ENCODE measurements at regions not wholly inside any gene's neighbourhood (a gene's known extent, or its start where the extent isn't known, plus 50 kb on each side); places are given as distances from the start of the nearest gene placed in this dataset.

DNA sequence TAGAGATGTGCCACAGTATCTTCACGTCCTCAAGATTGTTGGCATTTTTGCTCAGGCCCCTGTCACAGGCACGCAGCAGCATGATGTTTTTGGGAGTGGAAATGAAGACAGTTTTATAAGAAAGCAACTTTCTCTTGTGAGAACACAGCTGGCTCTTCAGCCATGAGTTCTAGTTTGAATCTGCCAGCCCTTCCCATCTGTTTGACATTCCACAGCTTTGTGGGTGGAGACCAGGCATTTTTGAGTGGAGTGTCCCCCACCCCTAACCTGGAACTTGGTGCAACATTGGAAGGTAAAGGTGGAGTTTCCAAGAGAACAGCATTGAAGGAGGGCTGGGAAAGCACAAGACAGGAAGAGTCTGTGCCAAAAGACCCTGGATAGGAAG lies 253.1 kb upstream of the IGFBP3 start:
- H3K27me3 Mint-ChIP-seq (ENCODE audit: low read depth): no peaks in the 10 kb centered on the region
- H3K4me3 Mint-ChIP-seq (ENCODE audit: low read depth): no peak overlapping the region
- H3K36me3 Mint-ChIP-seq (ENCODE audit: low read depth): no peaks in the 10 kb centered on the region
- intact Hi-C loops (cut with micrococcal nuclease): no loop called here
- H3K9me3 Mint-ChIP-seq: no peaks in the 10 kb centered on the region
- no peak overlapping the region for H3K27ac Mint-ChIP-seq
- DNase-seq (ENCODE audit: low spot score): no peak
- no peaks in the 10 kb centered on the region for H3K4me1 Mint-ChIP-seq (ENCODE audit: low read depth)

DNA sequence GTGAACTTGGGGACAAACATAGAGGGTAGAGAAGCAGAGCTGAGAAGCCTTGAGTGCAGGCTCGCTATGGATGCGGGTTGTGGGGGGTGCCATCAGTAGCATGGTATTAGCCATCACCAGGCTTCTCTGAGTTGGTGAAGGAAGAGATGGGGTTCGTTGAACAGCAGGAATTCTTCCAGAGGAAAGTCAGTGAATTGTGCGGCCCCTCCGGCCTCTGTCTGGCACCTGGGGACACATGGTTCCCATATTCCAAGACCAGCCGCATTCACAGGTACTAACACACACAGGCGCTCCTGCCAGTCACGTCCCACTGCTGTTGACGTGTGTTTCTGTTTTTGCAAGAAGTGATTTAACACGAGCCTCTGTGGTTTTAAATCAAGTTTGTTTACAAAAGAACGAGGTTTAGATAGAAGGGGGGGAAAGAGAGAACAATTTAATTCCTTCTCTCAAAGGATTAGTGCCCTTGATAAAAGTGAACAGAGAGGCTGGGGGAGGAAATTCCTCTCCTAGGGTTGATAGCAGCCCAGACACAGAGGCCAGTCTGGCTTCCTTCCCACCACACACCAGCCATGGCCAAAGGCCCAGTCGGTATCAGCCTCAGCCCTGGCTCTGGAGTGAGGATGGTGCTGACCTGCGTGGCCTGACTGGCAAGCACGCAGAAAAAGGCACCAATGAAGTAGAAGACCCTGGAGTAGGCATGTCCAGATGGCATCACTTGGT lies 252.6 kb upstream of the IGFBP3 start:
- Mint-ChIP-seq H3K9me3 (no peaks in the 10 kb centered on the region), H3K27me3 (ENCODE audit: low read depth) (no peaks in the 10 kb centered on the region), H3K4me1 (ENCODE audit: low read depth) (no peaks in the 10 kb centered on the region), H3K36me3 (ENCODE audit: low read depth) (no peaks in the 10 kb centered on the region), H3K27ac (no peak overlapping the region), H3K4me3 (ENCODE audit: low read depth) (no peak overlapping the region)
- intact Hi-C loops (cut with micrococcal nuclease): no loop called here
- DNase-seq (ENCODE audit: low spot score): no peak

DNA sequence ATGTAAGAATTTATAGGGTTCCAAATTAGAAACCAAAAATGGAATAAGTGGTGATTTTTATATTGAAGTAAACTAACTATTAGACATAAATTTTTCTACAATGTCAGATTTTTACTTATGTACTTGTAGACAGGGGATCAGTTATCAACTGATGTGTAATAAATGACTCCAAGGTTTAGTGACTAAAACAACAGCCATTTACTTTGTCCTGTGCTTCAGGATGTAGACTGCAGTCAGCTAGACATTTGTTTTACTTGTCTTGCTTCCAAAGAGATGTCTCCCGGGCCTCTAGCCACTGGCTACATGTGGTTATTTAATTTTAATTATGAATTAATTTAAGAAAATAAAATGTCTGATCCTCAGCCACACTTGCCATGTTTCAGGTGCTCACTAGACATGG lies 249.7 kb upstream of the IGFBP3 start:
- no peaks in the 10 kb centered on the region for H3K9me3 Mint-ChIP-seq
- H3K27me3 Mint-ChIP-seq (ENCODE audit: low read depth): no peaks in the 10 kb centered on the region
- intact Hi-C loops (cut with micrococcal nuclease): no loop called here
- DNase-seq (ENCODE audit: low spot score): no peak
- H3K4me1 Mint-ChIP-seq (ENCODE audit: low read depth): no peaks in the 10 kb centered on the region
- no peak overlapping the region for H3K4me3 Mint-ChIP-seq (ENCODE audit: low read depth)
- H3K27ac Mint-ChIP-seq: no peak overlapping the region
- no peaks in the 10 kb centered on the region for H3K36me3 Mint-ChIP-seq (ENCODE audit: low read depth)

DNA sequence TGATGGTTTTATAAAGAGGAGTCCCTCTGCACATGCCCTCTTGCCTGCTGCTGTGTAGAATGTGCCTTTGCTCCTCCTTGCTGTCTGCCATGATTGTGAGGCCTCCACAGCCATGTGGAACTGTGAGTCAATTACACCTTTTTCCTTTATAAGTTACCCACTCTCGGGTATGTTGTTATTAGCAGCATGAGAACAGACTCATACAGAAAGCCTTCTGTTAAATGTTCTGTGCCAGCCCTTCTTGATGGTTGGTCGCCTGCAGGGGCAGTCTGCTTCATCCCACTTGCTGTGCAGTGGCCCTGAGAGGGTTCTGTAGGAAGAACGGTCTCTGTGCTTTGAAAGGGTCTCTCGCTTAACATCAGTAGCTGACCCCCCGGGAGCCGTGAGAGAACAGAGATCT lies 248.9 kb upstream of the IGFBP3 start:
- Mint-ChIP-seq H3K36me3 (ENCODE audit: low read depth) (no peaks in the 10 kb centered on the region), H3K27ac (no peak overlapping the region), H3K27me3 (ENCODE audit: low read depth) (no peaks in the 10 kb centered on the region), H3K4me1 (ENCODE audit: low read depth) (no peaks in the 10 kb centered on the region), H3K4me3 (ENCODE audit: low read depth) (no peak overlapping the region), H3K9me3 (no peaks in the 10 kb centered on the region)
- DNase-seq (ENCODE audit: low spot score): no peak
- intact Hi-C loops (cut with micrococcal nuclease): no loop called here

GRCh38 chr7:46169384-46169755 lies 248.3 kb upstream of the IGFBP3 start:
- H3K9me3 Mint-ChIP-seq: no peaks in the 10 kb centered on the region
- intact Hi-C loops (cut with micrococcal nuclease): no loop called here
- H3K27me3 Mint-ChIP-seq (ENCODE audit: low read depth): no peaks in the 10 kb centered on the region
- no peak overlapping the region for H3K27ac Mint-ChIP-seq
- no peaks in the 10 kb centered on the region for H3K36me3 Mint-ChIP-seq (ENCODE audit: low read depth)
- H3K4me1 Mint-ChIP-seq (ENCODE audit: low read depth): no peaks in the 10 kb centered on the region
- H3K4me3 Mint-ChIP-seq (ENCODE audit: low read depth): no peak overlapping the region
- DNase-seq (ENCODE audit: low spot score): no peak

- H3K36me3 Mint-ChIP-seq (ENCODE audit: low read depth): no peaks in the 10 kb centered on the region
- no peak overlapping the region for H3K4me3 Mint-ChIP-seq (ENCODE audit: low read depth)
- no peaks in the 10 kb centered on the region for H3K9me3 Mint-ChIP-seq
- H3K4me1 Mint-ChIP-seq (ENCODE audit: low read depth): no peaks in the 10 kb centered on the region
- intact Hi-C loops (cut with micrococcal nuclease): no loop called here
- H3K27me3 Mint-ChIP-seq (ENCODE audit: low read depth): no peaks in the 10 kb centered on the region
- H3K27ac Mint-ChIP-seq: no peak overlapping the region
- no peak for DNase-seq (ENCODE audit: low spot score)
These were observed 247.8 kb upstream of the IGFBP3 start for GRCh38 chr7:46168671-46169383.

DNA sequence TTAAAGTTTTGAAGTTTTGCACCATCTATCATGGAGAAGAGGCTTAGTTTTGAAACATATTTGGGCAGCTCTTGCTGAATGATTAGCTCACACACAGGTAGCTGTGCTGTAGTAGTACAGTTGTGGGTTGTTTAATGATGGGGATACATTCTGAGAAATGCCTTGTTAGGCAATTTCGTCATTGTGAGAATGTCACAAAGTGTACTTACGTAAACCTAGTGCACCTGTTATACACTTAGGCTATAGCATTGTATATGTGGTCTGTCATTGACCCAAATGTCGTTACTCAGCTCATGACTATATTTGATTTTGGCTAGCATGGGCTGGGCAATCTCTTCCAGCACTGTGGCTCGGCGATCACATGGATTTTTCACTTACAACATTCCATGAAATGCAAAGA lies 247.2 kb upstream of the IGFBP3 start:
- no peak overlapping the region for H3K4me3 Mint-ChIP-seq (ENCODE audit: low read depth)
- intact Hi-C loops (cut with micrococcal nuclease): no loop called here

DNA sequence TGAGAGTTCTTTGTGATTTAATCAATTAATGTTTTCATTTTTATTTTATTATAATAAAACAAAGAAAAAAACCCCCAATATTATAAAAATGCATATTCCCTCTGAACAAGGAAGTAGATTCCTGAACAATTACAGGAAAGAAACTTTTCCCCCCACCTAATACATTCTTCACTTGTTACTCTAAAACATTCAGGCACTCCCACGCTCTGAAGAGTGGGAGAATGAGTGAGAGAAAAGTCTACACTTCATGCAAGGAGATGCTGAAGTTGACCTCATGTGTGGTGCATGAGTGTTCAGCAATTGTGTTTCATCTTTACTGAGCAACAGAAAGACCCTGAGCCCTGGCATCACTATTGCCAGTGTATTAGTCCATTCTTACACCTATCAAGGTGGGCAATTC lies 244.2 kb upstream of the IGFBP3 start:
- Mint-ChIP-seq H3K36me3 (ENCODE audit: low read depth) (no peaks in the 10 kb centered on the region), H3K27me3 (ENCODE audit: low read depth) (no peaks in the 10 kb centered on the region), H3K9me3 (no peaks in the 10 kb centered on the region), H3K27ac (no peak overlapping the region), H3K4me1 (ENCODE audit: low read depth) (no peaks in the 10 kb centered on the region), H3K4me3 (ENCODE audit: low read depth) (no peak overlapping the region)
- no peak for DNase-seq (ENCODE audit: low spot score)
- intact Hi-C loops (cut with micrococcal nuclease): no loop called here

More for the DNA sequence above, 247.2 kb upstream of the IGFBP3 start:
- Mint-ChIP-seq H3K27me3 (ENCODE audit: low read depth) (no peaks in the 10 kb centered on the region), H3K9me3 (no peaks in the 10 kb centered on the region), H3K4me1 (ENCODE audit: low read depth) (no peaks in the 10 kb centered on the region), H3K36me3 (ENCODE audit: low read depth) (no peaks in the 10 kb centered on the region), H3K27ac (no peak overlapping the region)
- DNase-seq (ENCODE audit: low spot score): no peak

DNA sequence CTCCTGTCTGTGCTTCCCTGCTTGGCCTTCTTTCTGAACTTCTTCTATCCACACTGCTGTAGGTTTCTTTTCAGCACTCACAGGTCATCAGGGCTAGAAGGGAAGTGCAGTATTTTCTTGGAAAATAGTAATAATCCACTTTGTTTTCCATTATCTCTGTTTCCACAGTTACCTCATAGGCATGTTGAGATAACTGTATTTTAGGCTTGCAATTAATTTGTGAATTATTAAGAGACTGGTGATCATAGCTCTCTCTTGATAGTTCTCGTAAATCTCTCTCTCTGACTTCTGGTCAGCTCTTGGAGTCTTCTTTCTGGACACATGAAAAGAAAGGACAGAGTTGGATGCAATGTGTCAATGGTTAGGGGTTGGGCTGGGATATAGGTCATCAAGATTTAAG lies 243.6 kb upstream of the IGFBP3 start:
- Mint-ChIP-seq H3K27me3 (ENCODE audit: low read depth) (no peaks in the 10 kb centered on the region), H3K4me3 (ENCODE audit: low read depth) (no peak overlapping the region), H3K4me1 (ENCODE audit: low read depth) (no peaks in the 10 kb centered on the region), H3K9me3 (no peaks in the 10 kb centered on the region), H3K27ac (no peak overlapping the region), H3K36me3 (ENCODE audit: low read depth) (no peaks in the 10 kb centered on the region)
- DNase-seq (ENCODE audit: low spot score): no peak
- intact Hi-C loops (cut with micrococcal nuclease): no loop called here

- H3K27ac Mint-ChIP-seq: no peak overlapping the region
- H3K4me3 Mint-ChIP-seq (ENCODE audit: low read depth): no peak overlapping the region
- no peaks in the 10 kb centered on the region for H3K36me3 Mint-ChIP-seq (ENCODE audit: low read depth)
- no peak for DNase-seq (ENCODE audit: low spot score)
- no peaks in the 10 kb centered on the region for H3K9me3 Mint-ChIP-seq
- no peaks in the 10 kb centered on the region for H3K4me1 Mint-ChIP-seq (ENCODE audit: low read depth)
- no peaks in the 10 kb centered on the region for H3K27me3 Mint-ChIP-seq (ENCODE audit: low read depth)
- intact Hi-C loops (cut with micrococcal nuclease): no loop called here
These were observed 242.2 kb upstream of the IGFBP3 start for GRCh38 chr7:46163246-46163645.

DNA sequence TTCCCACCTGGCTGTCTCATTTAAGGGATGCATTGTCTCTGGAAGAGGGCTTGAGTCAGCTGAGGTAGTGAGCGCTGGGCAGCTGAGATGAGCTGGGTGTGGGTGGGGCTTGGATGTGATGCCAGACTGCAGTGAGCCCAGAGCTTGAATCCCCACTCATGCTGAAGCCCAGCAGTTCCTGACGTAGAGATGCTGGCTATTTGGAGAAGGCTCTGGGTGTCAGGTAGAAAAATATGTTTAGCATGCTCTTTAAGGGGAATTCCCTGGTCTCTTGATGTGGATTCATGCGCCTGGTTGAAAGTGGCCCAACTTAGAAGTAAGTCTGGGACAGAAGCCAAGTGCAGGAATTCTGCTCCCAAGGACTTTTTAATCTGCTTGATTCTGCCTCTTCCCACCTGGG lies 241.5 kb upstream of the IGFBP3 start:
- no peak for DNase-seq (ENCODE audit: low spot score)
- H3K27ac Mint-ChIP-seq: no peak overlapping the region
- no peak overlapping the region for H3K4me3 Mint-ChIP-seq (ENCODE audit: low read depth)
- no peaks in the 10 kb centered on the region for H3K9me3 Mint-ChIP-seq
- no peaks in the 10 kb centered on the region for H3K36me3 Mint-ChIP-seq (ENCODE audit: low read depth)
- no peaks in the 10 kb centered on the region for H3K27me3 Mint-ChIP-seq (ENCODE audit: low read depth)
- intact Hi-C loops (cut with micrococcal nuclease): no loop called here
- H3K4me1 Mint-ChIP-seq (ENCODE audit: low read depth): no peaks in the 10 kb centered on the region

GRCh38 chr7:46160861-46161260 lies 239.8 kb upstream of the IGFBP3 start:
- H3K9me3 Mint-ChIP-seq: no peaks in the 10 kb centered on the region
- H3K36me3 Mint-ChIP-seq (ENCODE audit: low read depth): no peaks in the 10 kb centered on the region
- H3K4me3 Mint-ChIP-seq (ENCODE audit: low read depth): no peak overlapping the region
- no peak for DNase-seq (ENCODE audit: low spot score)
- no peaks in the 10 kb centered on the region for H3K27me3 Mint-ChIP-seq (ENCODE audit: low read depth)
- no peak overlapping the region for H3K27ac Mint-ChIP-seq
- H3K4me1 Mint-ChIP-seq (ENCODE audit: low read depth): no peaks in the 10 kb centered on the region
- intact Hi-C loops (cut with micrococcal nuclease): no loop called here

GRCh38 chr7:46157931-46158330 lies 236.9 kb upstream of the IGFBP3 start:
- DNase-seq (ENCODE audit: low spot score): no peak
- no peaks in the 10 kb centered on the region for H3K9me3 Mint-ChIP-seq
- no peak overlapping the region for H3K27ac Mint-ChIP-seq

More at GRCh38 chr7:46157931-46158330, 236.9 kb upstream of the IGFBP3 start:
- intact Hi-C loops (cut with micrococcal nuclease): no loop called here
- no peaks in the 10 kb centered on the region for H3K4me1 Mint-ChIP-seq (ENCODE audit: low read depth)
- no peaks in the 10 kb centered on the region for H3K27me3 Mint-ChIP-seq (ENCODE audit: low read depth)
- no peaks in the 10 kb centered on the region for H3K36me3 Mint-ChIP-seq (ENCODE audit: low read depth)
- no peak overlapping the region for H3K4me3 Mint-ChIP-seq (ENCODE audit: low read depth)
